Middle frontal gyrus (tissue), 1 donor: ENCODE measurements at regions not wholly inside any gene's neighbourhood (a gene's known extent, or its start where the extent isn't known, plus 50 kb on each side); places are given as distances from the start of the nearest gene placed in this dataset.
A peak's percentile ranks its signal among the peaks of the same experiment; 100 is the strongest.

Experiments used
- DNase-seq: peaks from one replicate; pipeline ENCODE4 v3.0.0-alpha.2; 2015; ENCODE audit warnings: low spot score; ENCODE audit errors: extremely low spot score

- DNase-seq, result no peak
These were observed 211.2 kb downstream of the TJP1 start for GRCh38 chr15:29611057-29611456.

GRCh38 chr15:29601811-29602210, 220.5 kb downstream of the TJP1 start:
- DNase-seq, result no peak

- DNase-seq, result no peak
These were observed 222.0 kb downstream of the TJP1 start for GRCh38 chr15:29600262-29600661.

- no peak for DNase-seq
These were observed 226.0 kb downstream of the TJP1 start for GRCh38 chr15:29596266-29596665.

GRCh38 chr15:29593629-29594028, 228.6 kb downstream of the TJP1 start:
- DNase-seq, result no peak

- DNase-seq, result no peak
These were observed 229.2 kb downstream of the TJP1 start for GRCh38 chr15:29593111-29593510.

GRCh38 chr15:29590701-29591100, 231.6 kb downstream of the TJP1 start:
- no peak for DNase-seq

GRCh38 chr15:29589975-29590374, 232.3 kb downstream of the TJP1 start:
- no peak for DNase-seq

GRCh38 chr15:29589416-29589815, 232.9 kb downstream of the TJP1 start:
- no peak for DNase-seq

GRCh38 chr15:29573197-29573838, 248.9 kb downstream of the TJP1 start:
- DNase-seq, result no peak

- DNase-seq, result no peak
These were observed 250.4 kb downstream of the TJP1 start for GRCh38 chr15:29571792-29572431.

- DNase-seq, result peak; percentile 18
These were observed 251.1 kb downstream of the TJP1 start for GRCh38 chr15:29570948-29571791.

- DNase-seq, result no peak
These were observed 251.9 kb downstream of the TJP1 start for GRCh38 chr15:29570121-29570947.

GRCh38 chr15:29569533-29570092, 252.7 kb downstream of the TJP1 start:
- no peak for DNase-seq

GRCh38 chr15:29568840-29569532, 253.3 kb downstream of the TJP1 start:
- no peak for DNase-seq

GRCh38 chr15:29567336-29567735, 254.9 kb downstream of the TJP1 start:
- DNase-seq, result no peak

GRCh38 chr15:29566914-29567313, 255.4 kb downstream of the TJP1 start:
- DNase-seq, result no peak

- DNase-seq, result no peak
These were observed 259.2 kb downstream of the TJP1 start for GRCh38 chr15:29563112-29563511.

- no peak for DNase-seq
These were observed 261.4 kb downstream of the TJP1 start for GRCh38 chr15:29560896-29561295.

GRCh38 chr15:29558261-29558660, 264.0 kb downstream of the TJP1 start:
- no peak for DNase-seq

- no peak for DNase-seq
These were observed 265.1 kb downstream of the TJP1 start for GRCh38 chr15:29557171-29557570.
